Karpas-422 (cell line): ENCODE measurements at regions not wholly inside any gene's neighbourhood (a gene's known extent, or its start where the extent isn't known, plus 50 kb on each side); places are given as distances from the start of the nearest gene placed in this dataset.

Experiments used
- DNase-seq: peaks from one replicate; pipeline ENCODE4 v3.0.0-alpha.2; 2015
- H2AFZ ChIP-seq: fragments of 200-600 bp; sonication (generic); 2 replicates; pipeline ENCODE4 v1.6.1; 2014; ENCODE audit warnings: antibody characterized with exemption, low read length, mixed read lengths
- H3K27ac ChIP-seq: fragments of 200-600 bp; sonication (generic); 2 replicates; pipeline ENCODE4 v1.5.1; 2014; ENCODE audit warnings: mild to moderate bottlenecking, low read length, moderate library complexity
- H3K27me3 ChIP-seq: fragments of 200-600 bp; sonication (generic); 2 replicates; pipeline ENCODE4 v1.6.1; 2014; ENCODE audit warnings: low read length, mixed read lengths
- H3K36me3 ChIP-seq: fragments of 200-600 bp; sonication (generic); 2 replicates; pipeline ENCODE4 v1.6.1; 2014; ENCODE audit warnings: low read length, mixed read lengths; ENCODE audit not compliant: insufficient read depth
- H3K4me1 ChIP-seq: fragments of 200-600 bp; sonication (generic); 2 replicates; pipeline ENCODE4 v1.6.1; 2014; ENCODE audit warnings: mild to moderate bottlenecking, low read length, mixed read lengths
- H3K4me2 ChIP-seq: fragments of 200-600 bp; sonication (generic); 2 replicates; pipeline ENCODE4 v1.6.1; 2014; ENCODE audit warnings: low read length, low read depth, mild to moderate bottlenecking; ENCODE audit not compliant: poor library complexity, severe bottlenecking
- H3K4me3 ChIP-seq: fragments of 200-600 bp; sonication (generic); 2 replicates; pipeline ENCODE4 v1.5.1; 2014; ENCODE audit warnings: mild to moderate bottlenecking, antibody characterized with exemption, low read length, mixed read lengths
- H3K79me2 ChIP-seq: fragments of 200-600 bp; sonication (generic); 2 replicates; pipeline ENCODE4 v1.6.1; 2014; ENCODE audit warnings: mild to moderate bottlenecking, low read length, mixed read lengths
- H3K9ac ChIP-seq: fragments of 200-600 bp; sonication (generic); 2 replicates; pipeline ENCODE4 v1.6.0; 2014; ENCODE audit warnings: low read length
- H3K9me2 ChIP-seq: fragments of 200-600 bp; sonication (generic), shearing (Covaris generic); replicated peaks from 2 replicates; pipeline ENCODE4 v1.6.0; 2014; ENCODE audit warnings: mild to moderate bottlenecking, low read length, moderate library complexity; ENCODE audit not compliant: insufficient read depth
- H3K9me3 ChIP-seq: fragments of 300-700, 200-600 bp; sonication (generic); 2 replicates; pipeline ENCODE4 v1.6.1; 2014; ENCODE audit warnings: low read length, mixed read lengths
- H4K20me1 ChIP-seq: fragments of 200-600 bp; sonication (generic); 2 replicates; pipeline ENCODE4 v1.6.1; 2014; ENCODE audit warnings: mild to moderate bottlenecking, antibody characterized with exemption, low read length, low read depth; ENCODE audit not compliant: insufficient read depth

- H3K36me3 ChIP-seq: no peaks in the 10 kb centered on the region
- H3K79me2 ChIP-seq: no peaks in the 10 kb centered on the region
- H3K9me2 ChIP-seq: no peaks in the 10 kb centered on the region
- H3K9me3 ChIP-seq: peaks cover 24% of the 10 kb centered on the region
- no peak for DNase-seq
- no peak overlapping the region for H2AFZ ChIP-seq
- H3K4me3 ChIP-seq: no peak overlapping the region
- no peaks in the 10 kb centered on the region for H3K27me3 ChIP-seq
- no peak overlapping the region for H3K4me2 ChIP-seq
- no peaks in the 10 kb centered on the region for H4K20me1 ChIP-seq
- H3K9ac ChIP-seq: no peak overlapping the region
- H3K4me1 ChIP-seq: no peaks in the 10 kb centered on the region
- no peak overlapping the region for H3K27ac ChIP-seq
These were observed 376.7 kb upstream of the CCDC179 start for GRCh38 chr11:23236826-23237555.

GRCh38 chr11:23252426-23252825, 392.2 kb upstream of the CCDC179 start:
- Histone ChIP-seq H3K79me2 (no peaks in the 10 kb centered on the region), H4K20me1 (no peaks in the 10 kb centered on the region), H3K27me3 (no peaks in the 10 kb centered on the region), H3K9ac (no peak overlapping the region), H3K9me3 (peaks cover 29% of the 10 kb centered on the region), H3K9me2 (no peaks in the 10 kb centered on the region), H3K4me3 (no peak overlapping the region), H3K4me1 (no peaks in the 10 kb centered on the region), H3K27ac (no peak overlapping the region), H2AFZ (no peak overlapping the region), H3K36me3 (no peaks in the 10 kb centered on the region), H3K4me2 (no peak overlapping the region)
- no peak for DNase-seq

DNA sequence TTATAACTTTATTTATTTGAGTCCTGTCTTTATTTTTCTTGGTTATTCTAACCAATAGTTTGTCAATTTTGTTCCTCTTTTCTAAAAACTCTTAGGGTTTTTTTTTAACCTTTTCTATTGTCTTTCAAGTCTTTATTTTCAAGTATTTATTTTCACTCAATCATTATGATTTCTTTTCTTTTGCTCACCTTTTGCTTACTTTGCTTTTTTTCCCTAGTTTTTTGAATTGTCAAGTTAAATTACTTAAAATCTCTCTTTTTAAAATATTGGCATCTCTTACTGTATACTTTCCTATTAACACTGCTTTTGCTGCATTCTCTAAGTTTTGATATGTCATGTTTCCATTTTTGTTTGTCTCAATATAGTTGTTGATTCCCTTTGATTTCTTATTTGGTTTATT, 396.8 kb upstream of the CCDC179 start:
- no peaks in the 10 kb centered on the region for H4K20me1 ChIP-seq
- H3K9ac ChIP-seq: no peak overlapping the region
- H3K9me3 ChIP-seq: peaks cover 28% of the 10 kb centered on the region
- H3K27ac ChIP-seq: no peak overlapping the region
- H3K36me3 ChIP-seq: no peaks in the 10 kb centered on the region
- no peak for DNase-seq
- no peak overlapping the region for H3K4me3 ChIP-seq
- H3K79me2 ChIP-seq: no peaks in the 10 kb centered on the region
- H3K27me3 ChIP-seq: no peaks in the 10 kb centered on the region
- no peaks in the 10 kb centered on the region for H3K4me1 ChIP-seq
- no peak overlapping the region for H3K4me2 ChIP-seq
- no peak overlapping the region for H2AFZ ChIP-seq
- no peaks in the 10 kb centered on the region for H3K9me2 ChIP-seq

GRCh38 chr11:23257556-23257955, 397.3 kb upstream of the CCDC179 start:
- Histone ChIP-seq H3K4me3 (no peak overlapping the region), H3K79me2 (no peaks in the 10 kb centered on the region), H3K27ac (no peak overlapping the region), H2AFZ (no peak overlapping the region), H3K36me3 (no peaks in the 10 kb centered on the region), H3K9ac (no peak overlapping the region), H3K9me3 (peaks cover 26% of the 10 kb centered on the region), H3K4me1 (no peaks in the 10 kb centered on the region), H3K27me3 (no peaks in the 10 kb centered on the region), H3K4me2 (no peak overlapping the region), H3K9me2 (no peaks in the 10 kb centered on the region), H4K20me1 (no peaks in the 10 kb centered on the region)
- no peak for DNase-seq

DNA sequence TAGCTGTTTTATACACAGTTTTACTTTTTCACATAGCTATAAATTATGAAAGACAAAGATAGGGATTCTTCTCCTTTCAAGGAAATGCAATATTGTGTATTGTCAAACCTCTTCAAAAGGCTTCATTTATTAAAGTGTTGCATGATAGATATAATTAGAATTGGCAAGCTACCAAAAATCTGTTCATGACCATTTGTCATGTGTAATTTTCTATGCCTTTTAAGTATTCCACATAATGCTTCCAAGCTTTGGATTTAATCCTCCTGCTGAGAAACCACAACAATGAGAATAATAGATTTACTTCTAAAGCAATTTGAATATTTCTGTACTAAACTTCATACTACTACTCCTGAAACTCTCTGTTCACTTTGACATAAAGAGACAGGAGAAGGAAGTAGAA, 403.2 kb upstream of the CCDC179 start:
- Histone ChIP-seq H3K4me2 (no peak overlapping the region), H4K20me1 (no peaks in the 10 kb centered on the region), H3K9ac (no peak overlapping the region), H3K9me3 (peaks cover 21% of the 10 kb centered on the region), H2AFZ (no peak overlapping the region), H3K79me2 (no peaks in the 10 kb centered on the region), H3K27ac (no peak overlapping the region), H3K4me1 (no peaks in the 10 kb centered on the region), H3K36me3 (no peaks in the 10 kb centered on the region), H3K9me2 (no peaks in the 10 kb centered on the region), H3K27me3 (no peaks in the 10 kb centered on the region), H3K4me3 (no peak overlapping the region)
- DNase-seq: no peak

DNA sequence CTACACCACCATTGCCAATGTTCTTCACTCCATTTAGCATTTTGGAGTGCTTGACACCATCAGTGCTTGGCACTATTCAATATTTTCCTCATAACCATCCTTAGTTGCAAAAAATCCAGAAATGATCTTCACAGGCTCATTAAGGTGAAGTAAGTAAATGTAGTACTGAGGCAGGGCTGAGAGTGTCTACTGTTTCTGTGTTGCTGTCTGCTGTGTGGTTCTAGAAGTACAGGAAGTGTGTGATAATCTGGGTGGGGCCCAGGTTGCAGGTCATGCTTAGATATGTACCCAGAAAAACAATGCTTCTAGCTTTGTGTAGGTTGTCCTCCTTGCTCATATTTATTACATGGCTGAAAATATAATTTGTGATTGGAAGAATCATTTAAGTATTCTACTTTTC, 411.8 kb upstream of the CCDC179 start:
- Histone ChIP-seq H3K27ac (no peak overlapping the region), H3K4me1 (no peaks in the 10 kb centered on the region), H3K9me3 (peaks cover 26% of the 10 kb centered on the region), H3K79me2 (no peaks in the 10 kb centered on the region), H3K27me3 (no peaks in the 10 kb centered on the region), H3K4me2 (no peak overlapping the region), H3K4me3 (no peak overlapping the region), H3K9ac (no peak overlapping the region), H3K36me3 (no peaks in the 10 kb centered on the region), H4K20me1 (no peaks in the 10 kb centered on the region), H2AFZ (no peak overlapping the region), H3K9me2 (no peaks in the 10 kb centered on the region)
- no peak for DNase-seq

DNA sequence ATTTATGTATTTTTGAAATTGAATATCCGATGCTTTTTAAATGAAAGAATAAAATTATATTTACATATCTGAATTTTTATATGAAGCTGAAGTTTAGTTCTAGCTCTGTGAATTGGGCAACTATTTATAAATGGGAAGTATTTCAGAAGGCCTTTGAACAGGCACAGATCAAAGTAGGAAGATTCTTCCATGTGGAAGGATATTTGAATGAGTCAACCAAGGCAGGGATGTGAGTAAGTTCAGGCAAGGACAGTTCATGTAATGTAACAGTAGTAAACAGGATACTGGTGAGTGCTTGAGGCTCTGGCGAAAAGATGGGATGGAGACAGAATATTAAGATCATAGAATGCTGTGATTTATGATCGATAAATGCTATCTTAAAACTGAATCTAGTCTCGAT, 417.8 kb upstream of the CCDC179 start:
- Histone ChIP-seq H4K20me1 (no peaks in the 10 kb centered on the region), H3K36me3 (no peaks in the 10 kb centered on the region), H3K9ac (no peak overlapping the region), H3K27me3 (no peaks in the 10 kb centered on the region), H3K4me1 (no peaks in the 10 kb centered on the region), H2AFZ (no peak overlapping the region), H3K9me3 (peaks cover 36% of the 10 kb centered on the region), H3K27ac (no peak overlapping the region), H3K4me3 (no peak overlapping the region), H3K79me2 (no peaks in the 10 kb centered on the region), H3K4me2 (no peak overlapping the region), H3K9me2 (no peaks in the 10 kb centered on the region)
- DNase-seq: no peak

GRCh38 chr11:23280088-23280487, 419.8 kb upstream of the CCDC179 start:
- Histone ChIP-seq H3K4me3 (no peak overlapping the region), H3K27me3 (no peaks in the 10 kb centered on the region), H4K20me1 (no peaks in the 10 kb centered on the region), H2AFZ (no peak overlapping the region), H3K4me1 (no peaks in the 10 kb centered on the region), H3K9me3 (peaks cover 39% of the 10 kb centered on the region), H3K9ac (no peak overlapping the region), H3K9me2 (no peaks in the 10 kb centered on the region), H3K79me2 (no peaks in the 10 kb centered on the region), H3K27ac (no peak overlapping the region), H3K36me3 (no peaks in the 10 kb centered on the region), H3K4me2 (no peak overlapping the region)
- no peak for DNase-seq
